SK-N-SH treated with all-trans-retinoic acid at 6 μM for 48 hours (cell line): ENCODE measurements at regions not wholly inside any gene's neighbourhood (a gene's known extent, or its start where the extent isn't known, plus 50 kb on each side); places are given as distances from the start of the nearest gene placed in this dataset.

Experiments
- ATAC-seq: fragments of 200-7000 bp; cut with Tn5 transposase; 3 replicates; pipeline ENCODE4 v1.9.1; 2020; ENCODE audit warnings: mild to moderate bottlenecking, moderate library complexity
- ARNTL ChIP-seq: fragments of 450-650 bp; formaldehyde crosslinking; IDR thresholded peaks from 2 replicates; pipeline ENCODE4 v1.5.0; 2020; ENCODE audit warnings: low read depth, mild to moderate bottlenecking, moderate library complexity, borderline replicate concordance
- BACH2 ChIP-seq: fragments of 250-450 bp; sonication (Bioruptor Pico); IDR thresholded peaks from 2 replicates; pipeline ENCODE4 v1.9.0; 2021; ENCODE audit warnings: mild to moderate bottlenecking, borderline replicate concordance
- CREB5 ChIP-seq: fragments of 250-450 bp; sonication (Bioruptor Pico); IDR thresholded peaks from 2 replicates; pipeline ENCODE4 v1.5.1; 2020; ENCODE audit warnings: low read depth, mild to moderate bottlenecking, moderate library complexity
- CSDC2 ChIP-seq: fragments of 250-450 bp; sonication (Bioruptor Pico); IDR thresholded peaks from 2 replicates; pipeline ENCODE4 v1.5.0; 2020; ENCODE audit warnings: mild to moderate bottlenecking, moderate library complexity
- ESRRG ChIP-seq: fragments of 250-450 bp; sonication (Bioruptor Pico); IDR thresholded peaks from 2 replicates; pipeline ENCODE4 v1.6.1; 2021; ENCODE audit warnings: mild to moderate bottlenecking
- GLIS3 ChIP-seq: fragments of 250-450 bp; sonication (Bioruptor Pico); IDR thresholded peaks from 2 replicates; pipeline ENCODE4 v1.5.0; 2020; ENCODE audit warnings: mild to moderate bottlenecking, moderate library complexity
- ISL1 ChIP-seq: fragments of 250-450 bp; sonication (Bioruptor Pico); IDR thresholded peaks from 2 replicates; pipeline ENCODE4 v2.1.2; 2022; ENCODE audit warnings: mild to moderate bottlenecking, moderate library complexity
- POU6F1 ChIP-seq: fragments of 250-450 bp; sonication (Bioruptor Pico); IDR thresholded peaks from 2 replicates; pipeline ENCODE4 v1.8.0; 2021; ENCODE audit warnings: low read depth, mild to moderate bottlenecking, moderate library complexity, borderline replicate concordance
- PPARA ChIP-seq: fragments of 250-450 bp; sonication (Bioruptor Pico); IDR thresholded peaks from 2 replicates; pipeline ENCODE4 v1.5.0; 2020; ENCODE audit warnings: mild to moderate bottlenecking, borderline replicate concordance
- RARB ChIP-seq: fragments of 250-450 bp; sonication (Bioruptor Pico); IDR thresholded peaks from 2 replicates; pipeline ENCODE4 v1.8.0; 2021; ENCODE audit warnings: mild to moderate bottlenecking, moderate library complexity
- SNAI2 ChIP-seq: fragments of 250-450 bp; sonication (Bioruptor Pico); IDR thresholded peaks from 2 replicates; pipeline ENCODE4 v1.5.0; 2020; ENCODE audit warnings: mild to moderate bottlenecking, moderate library complexity
- TCF4 ChIP-seq: fragments of 250-450 bp; sonication (Bioruptor Pico); IDR thresholded peaks from 2 replicates; pipeline ENCODE4 v1.8.0; 2021; ENCODE audit warnings: mild to moderate bottlenecking, moderate library complexity, borderline replicate concordance
- TOX ChIP-seq: fragments of 250-450 bp; sonication (Bioruptor Pico); IDR thresholded peaks from 2 replicates; pipeline ENCODE4 v1.8.0; 2021; ENCODE audit warnings: mild to moderate bottlenecking, moderate library complexity, borderline replicate concordance
- ZC3H10 ChIP-seq: fragments of 250-450 bp; sonication (Bioruptor Pico); IDR thresholded peaks from 2 replicates; pipeline ENCODE4 v1.5.1; 2021; ENCODE audit warnings: mild to moderate bottlenecking, moderate library complexity
- ZFP3 ChIP-seq: fragments of 250-450 bp; sonication (Bioruptor Pico); IDR thresholded peaks from 2 replicates; pipeline ENCODE4 v1.5.0; 2020; ENCODE audit warnings: mild to moderate bottlenecking, moderate library complexity
- ZFP30 ChIP-seq: fragments of 450-650 bp; formaldehyde crosslinking; IDR thresholded peaks from 2 replicates; pipeline ENCODE4 v1.5.0; 2022; ENCODE audit warnings: mild to moderate bottlenecking, moderate library complexity
- ZNF565 ChIP-seq: fragments of 450-650 bp; formaldehyde crosslinking; conservative IDR thresholded peaks from 2 replicates; pipeline ENCODE4 v1.5.0; 2020; ENCODE audit warnings: low read depth, mild to moderate bottlenecking, moderate library complexity
- ZNF70 ChIP-seq: fragments of 450-650 bp; formaldehyde crosslinking; IDR thresholded peaks from 2 replicates; pipeline ENCODE4 v1.5.0; 2020; ENCODE audit warnings: mild to moderate bottlenecking, moderate library complexity
- ZNF8 ChIP-seq: fragments of 450-650 bp; formaldehyde crosslinking; IDR thresholded peaks from 2 replicates; pipeline ENCODE4 v1.5.0; 2020; ENCODE audit warnings: mild to moderate bottlenecking, moderate library complexity
- TF ChIP-seq, protein P1 (sequence below): fragments of 250-450 bp; sonication (Bioruptor Pico); IDR thresholded peaks from 2 replicates; pipeline ENCODE4 v1.8.0; 2020; ENCODE audit warnings: mild to moderate bottlenecking, moderate library complexity, borderline replicate concordance
- TF ChIP-seq, protein P2 (sequence below): fragments of 250-450 bp; sonication (Bioruptor Pico); IDR thresholded peaks from 2 replicates; pipeline ENCODE4 v1.5.0; 2020; ENCODE audit warnings: mild to moderate bottlenecking, moderate library complexity
- TF ChIP-seq, protein P3 (sequence below): fragments of 250-450 bp; sonication (Bioruptor Pico); IDR thresholded peaks from 2 replicates; pipeline ENCODE4 v1.5.1; 2021; ENCODE audit warnings: mild to moderate bottlenecking, moderate library complexity

GRCh38 chr4:159777689-159778088 lies 674.8 kb downstream of the RAPGEF2 start:
- TF ChIP-seq ZNF70 (CRISPR knock-in tag) (no peak), BACH2 (CRISPR knock-in tag) (no peak), ZC3H10 (CRISPR knock-in tag) (no peak), POU6F1 (CRISPR knock-in tag) (no peak), CSDC2 (CRISPR knock-in tag) (no peak), TOX (CRISPR knock-in tag) (no peak), RARB (CRISPR knock-in tag) (no peak)
- TF ChIP-seq, protein P1, sequence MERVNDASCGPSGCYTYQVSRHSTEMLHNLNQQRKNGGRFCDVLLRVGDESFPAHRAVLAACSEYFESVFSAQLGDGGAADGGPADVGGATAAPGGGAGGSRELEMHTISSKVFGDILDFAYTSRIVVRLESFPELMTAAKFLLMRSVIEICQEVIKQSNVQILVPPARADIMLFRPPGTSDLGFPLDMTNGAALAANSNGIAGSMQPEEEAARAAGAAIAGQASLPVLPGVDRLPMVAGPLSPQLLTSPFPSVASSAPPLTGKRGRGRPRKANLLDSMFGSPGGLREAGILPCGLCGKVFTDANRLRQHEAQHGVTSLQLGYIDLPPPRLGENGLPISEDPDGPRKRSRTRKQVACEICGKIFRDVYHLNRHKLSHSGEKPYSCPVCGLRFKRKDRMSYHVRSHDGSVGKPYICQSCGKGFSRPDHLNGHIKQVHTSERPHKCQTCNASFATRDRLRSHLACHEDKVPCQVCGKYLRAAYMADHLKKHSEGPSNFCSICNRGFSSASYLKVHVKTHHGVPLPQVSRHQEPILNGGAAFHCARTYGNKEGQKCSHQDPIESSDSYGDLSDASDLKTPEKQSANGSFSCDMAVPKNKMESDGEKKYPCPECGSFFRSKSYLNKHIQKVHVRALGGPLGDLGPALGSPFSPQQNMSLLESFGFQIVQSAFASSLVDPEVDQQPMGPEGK: no peak
- ATAC-seq: no peak

DNA sequence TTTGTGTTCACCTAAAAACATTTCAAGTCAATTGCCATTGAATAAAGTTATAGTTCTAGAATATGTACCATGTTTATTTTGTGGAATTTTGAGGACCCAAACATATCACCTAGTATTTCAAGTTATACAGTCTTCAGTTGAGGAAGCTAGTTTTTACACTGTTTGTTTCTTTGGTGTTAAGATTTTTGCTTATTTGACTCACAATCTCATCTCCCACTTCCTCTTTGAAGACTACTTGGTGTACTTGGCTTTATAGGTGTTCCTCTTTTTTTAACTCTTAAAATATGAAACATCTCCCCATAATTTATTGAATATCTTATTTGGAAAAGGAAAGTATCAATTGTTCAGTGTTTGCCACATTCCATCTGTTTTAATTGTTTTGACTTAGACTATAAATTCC lies 675.4 kb downstream of the RAPGEF2 start:
- TF ChIP-seq ZFP30 (CRISPR knock-in tag): no peak
- no peak for TF ChIP-seq ZNF8 (CRISPR knock-in tag)
- no peak for TF ChIP-seq CSDC2 (CRISPR knock-in tag)
- TF ChIP-seq ZFP3 (CRISPR knock-in tag): no peak
- no peak for TF ChIP-seq GLIS3 (CRISPR knock-in tag)
- TF ChIP-seq ARNTL (CRISPR knock-in tag): no peak
- no peak for TF ChIP-seq POU6F1 (CRISPR knock-in tag)
- TF ChIP-seq, protein P1: no peak
- no peak for TF ChIP-seq PPARA (CRISPR knock-in tag)
- no peak for TF ChIP-seq CREB5 (CRISPR knock-in tag)
- no peak for TF ChIP-seq ZC3H10 (CRISPR knock-in tag)
- TF ChIP-seq, all 23 proteins: peak for 0
- no peak for ATAC-seq

DNA sequence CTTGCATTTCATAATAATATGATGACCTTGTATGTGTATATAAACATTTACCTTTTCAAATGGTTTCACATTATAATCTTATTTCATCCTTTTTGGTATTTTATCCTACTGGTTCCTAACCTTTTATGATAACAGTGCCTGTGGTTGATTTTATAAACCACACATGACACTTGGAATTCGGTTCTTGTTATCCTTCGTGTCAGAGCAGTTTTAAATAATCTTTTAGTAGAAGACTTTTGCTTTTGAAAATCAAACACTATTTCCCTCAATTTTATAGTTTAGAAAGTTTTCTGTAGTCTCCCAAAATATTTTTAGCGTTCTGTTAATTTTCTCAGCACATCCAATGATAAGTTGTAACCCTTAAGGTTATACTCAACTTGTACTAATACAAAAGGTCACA lies 676.8 kb downstream of the RAPGEF2 start:
- no peak for ATAC-seq
- TF ChIP-seq, protein P1: no peak
- TF ChIP-seq ZNF70 (CRISPR knock-in tag) (no peak), BACH2 (CRISPR knock-in tag) (no peak), ARNTL (CRISPR knock-in tag) (no peak), ZNF565 (CRISPR knock-in tag) (no peak), GLIS3 (CRISPR knock-in tag) (no peak), CSDC2 (CRISPR knock-in tag) (no peak), TOX (CRISPR knock-in tag) (no peak), ISL1 (CRISPR knock-in tag) (no peak), TCF4 (CRISPR knock-in tag) (no peak), SNAI2 (CRISPR knock-in tag) (no peak), RARB (CRISPR knock-in tag) (no peak), ZC3H10 (CRISPR knock-in tag) (no peak), ESRRG (CRISPR knock-in tag) (no peak), ZNF8 (CRISPR knock-in tag) (no peak)
- TF ChIP-seq, protein P2, sequence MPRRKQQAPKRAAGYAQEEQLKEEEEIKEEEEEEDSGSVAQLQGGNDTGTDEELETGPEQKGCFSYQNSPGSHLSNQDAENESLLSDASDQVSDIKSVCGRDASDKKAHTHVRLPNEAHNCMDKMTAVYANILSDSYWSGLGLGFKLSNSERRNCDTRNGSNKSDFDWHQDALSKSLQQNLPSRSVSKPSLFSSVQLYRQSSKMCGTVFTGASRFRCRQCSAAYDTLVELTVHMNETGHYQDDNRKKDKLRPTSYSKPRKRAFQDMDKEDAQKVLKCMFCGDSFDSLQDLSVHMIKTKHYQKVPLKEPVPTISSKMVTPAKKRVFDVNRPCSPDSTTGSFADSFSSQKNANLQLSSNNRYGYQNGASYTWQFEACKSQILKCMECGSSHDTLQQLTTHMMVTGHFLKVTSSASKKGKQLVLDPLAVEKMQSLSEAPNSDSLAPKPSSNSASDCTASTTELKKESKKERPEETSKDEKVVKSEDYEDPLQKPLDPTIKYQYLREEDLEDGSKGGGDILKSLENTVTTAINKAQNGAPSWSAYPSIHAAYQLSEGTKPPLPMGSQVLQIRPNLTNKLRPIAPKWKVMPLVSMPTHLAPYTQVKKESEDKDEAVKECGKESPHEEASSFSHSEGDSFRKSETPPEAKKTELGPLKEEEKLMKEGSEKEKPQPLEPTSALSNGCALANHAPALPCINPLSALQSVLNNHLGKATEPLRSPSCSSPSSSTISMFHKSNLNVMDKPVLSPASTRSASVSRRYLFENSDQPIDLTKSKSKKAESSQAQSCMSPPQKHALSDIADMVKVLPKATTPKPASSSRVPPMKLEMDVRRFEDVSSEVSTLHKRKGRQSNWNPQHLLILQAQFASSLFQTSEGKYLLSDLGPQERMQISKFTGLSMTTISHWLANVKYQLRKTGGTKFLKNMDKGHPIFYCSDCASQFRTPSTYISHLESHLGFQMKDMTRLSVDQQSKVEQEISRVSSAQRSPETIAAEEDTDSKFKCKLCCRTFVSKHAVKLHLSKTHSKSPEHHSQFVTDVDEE: no peak
- TF ChIP-seq, protein P3, sequence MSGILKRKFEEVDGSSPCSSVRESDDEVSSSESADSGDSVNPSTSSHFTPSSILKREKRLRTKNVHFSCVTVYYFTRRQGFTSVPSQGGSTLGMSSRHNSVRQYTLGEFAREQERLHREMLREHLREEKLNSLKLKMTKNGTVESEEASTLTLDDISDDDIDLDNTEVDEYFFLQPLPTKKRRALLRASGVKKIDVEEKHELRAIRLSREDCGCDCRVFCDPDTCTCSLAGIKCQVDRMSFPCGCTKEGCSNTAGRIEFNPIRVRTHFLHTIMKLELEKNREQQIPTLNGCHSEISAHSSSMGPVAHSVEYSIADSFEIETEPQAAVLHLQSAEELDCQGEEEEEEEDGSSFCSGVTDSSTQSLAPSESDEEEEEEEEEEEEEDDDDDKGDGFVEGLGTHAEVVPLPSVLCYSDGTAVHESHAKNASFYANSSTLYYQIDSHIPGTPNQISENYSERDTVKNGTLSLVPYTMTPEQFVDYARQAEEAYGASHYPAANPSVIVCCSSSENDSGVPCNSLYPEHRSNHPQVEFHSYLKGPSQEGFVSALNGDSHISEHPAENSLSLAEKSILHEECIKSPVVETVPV (CRISPR knock-in tag): no peak
